ENCODE measurements at regions not wholly inside any gene's neighbourhood (a gene's known extent, or its start where the extent isn't known, plus 50 kb on each side); places are given as distances from the start of the nearest gene placed in this dataset.

GRCh38 chr1:185555743-185556142 is 178.4 kb upstream of the HMCN1 start:
- H3K4me1 ChIP-seq (ENCODE audit: control insufficient read depth in 1 of 2, insufficient read depth in 2 of 2, low read depth in 1 of 2, low read length in 1 of 2), result peaks cover 0 to 11% of the 10 kb centered on the region in 2 experiments; a peak in 2 of 4 replicates
- no peak overlapping the region for H2AFZ ChIP-seq (ENCODE audit: low read depth)
- no peaks in the 10 kb centered on the region for H3K27me3 ChIP-seq (ENCODE audit: insufficient read depth)
- no peak overlapping the region for H3K27ac ChIP-seq (ENCODE audit: low read depth in 2 of 2, low read length in 1 of 2)
- H3K36me3 ChIP-seq (replicated peaks in 1 of 2; ENCODE audit: control insufficient read depth in 1 of 2, insufficient read depth in 2 of 2, low read length in 1 of 2), result no peaks in the 10 kb centered on the region
- no peaks in the 10 kb centered on the region for H3F3A ChIP-seq (replicated peaks; ENCODE audit: insufficient read depth)
- no peak overlapping the region for H3K4me2 ChIP-seq
- no peak for DNase-seq
- no peaks in the 10 kb centered on the region for H4K20me1 ChIP-seq (ENCODE audit: insufficient read depth)
- H3K9me3 ChIP-seq, result no peaks in the 10 kb centered on the region
- H3K79me2 ChIP-seq (ENCODE audit: insufficient read depth), result no peaks in the 10 kb centered on the region
- ChIA-PET CTCF (no interaction called here), POLR2A (no interaction called here)
- H3K9ac ChIP-seq, result no peak overlapping the region
- no peak overlapping the region for H3K4me3 ChIP-seq (ENCODE audit: low read depth in 2 of 2, low read length in 1 of 2)
- no peak for TF ChIP-seq RAD21 (IDR thresholded peaks at IDR 0.05; ENCODE audit: low read length)
- TF ChIP-seq MXI1 (IDR thresholded peaks at IDR 0.05; ENCODE audit: low read depth, low read length), result no peak
- TF ChIP-seq TCF12 (IDR thresholded peaks at IDR 0.05), result no peak
- no peak for TF ChIP-seq TEAD4 (IDR thresholded peaks at IDR 0.05; ENCODE audit: borderline replicate concordance, insufficient read depth)
- no peaks in the 10 kb centered on the region for H3K9me2 ChIP-seq

- no peaks in the 10 kb centered on the region for H3F3A ChIP-seq (replicated peaks; ENCODE audit: insufficient read depth)
- no peak overlapping the region for H2AFZ ChIP-seq (ENCODE audit: low read depth)
- WGBS (ENCODE audit: low lambda C conversion rate), result 48% methylated on average over 2 of the region's 2 CpGs
These were observed 183.2 kb upstream of the HMCN1 start for GRCh38 chr1:185551008-185551407.

More at GRCh38 chr1:185551008-185551407, 183.2 kb upstream of the HMCN1 start:
- Histone ChIP-seq H3K79me2 (ENCODE audit: insufficient read depth) (no peaks in the 10 kb centered on the region), H3K9ac (no peak overlapping the region), H3K9me2 (no peaks in the 10 kb centered on the region), H3K4me3 (ENCODE audit: low read depth in 2 of 2, low read length in 1 of 2) (no peak overlapping the region), H3K4me2 (no peak overlapping the region), H3K36me3 (replicated peaks in 1 of 2; ENCODE audit: control insufficient read depth in 1 of 2, insufficient read depth in 2 of 2, low read length in 1 of 2) (no peaks in the 10 kb centered on the region), H4K20me1 (ENCODE audit: insufficient read depth) (no peaks in the 10 kb centered on the region), H3K27me3 (ENCODE audit: insufficient read depth) (no peaks in the 10 kb centered on the region), H3K27ac (ENCODE audit: low read depth in 2 of 2, low read length in 1 of 2) (no peak overlapping the region), H3K4me1 (ENCODE audit: control insufficient read depth in 1 of 2, insufficient read depth in 2 of 2, low read depth in 1 of 2, low read length in 1 of 2) (no peaks in the 10 kb centered on the region), H3K9me3 (no peaks in the 10 kb centered on the region)
- ChIA-PET POLR2A (no interaction called here), CTCF (interaction anchor here (0.9 to 1.0 kb wide), 2 partner anchors 8 to 9 kb away, joined by 3 read pairs; no protein-coding TSS in a partner anchor)
- no peak for DNase-seq
- TF ChIP-seq RCOR1 (IDR thresholded peaks at IDR 0.05; ENCODE audit: low read length), result no peak
- no peak for TF ChIP-seq GATA2 (CRISPR knock-in tag; IDR thresholded peaks at IDR 0.05)
- no peak for TF ChIP-seq ELF1 (IDR thresholded peaks at IDR 0.05)
- TF ChIP-seq CHD2 (IDR thresholded peaks at IDR 0.05; ENCODE audit: low read length, partially characterized antibody), result no peak
- TF ChIP-seq ZBTB33 (IDR thresholded peaks at IDR 0.05; ENCODE audit: borderline replicate concordance, low read depth), result no peak
- TF ChIP-seq USF2 (IDR thresholded peaks at IDR 0.05; ENCODE audit: borderline replicate concordance, low read depth, low read length), result no peak
- TF ChIP-seq MAX (IDR thresholded peaks at IDR 0.05; ENCODE audit: low read depth), result no peak
- no peak for TF ChIP-seq NRF1 (IDR thresholded peaks at IDR 0.05; ENCODE audit: low read depth, low read length)
- no peak for TF ChIP-seq SMC3 (IDR thresholded peaks at IDR 0.05; ENCODE audit: low read depth, low read length)
- TF ChIP-seq TCF12 (IDR thresholded peaks at IDR 0.05), result no peak
- TF ChIP-seq MEF2A (IDR thresholded peaks at IDR 0.05; ENCODE audit: borderline replicate concordance, low read depth), result no peak
- no peak for TF ChIP-seq TAF1 (IDR thresholded peaks at IDR 0.05; ENCODE audit: borderline replicate concordance, low read depth, low read length)
- no peak for TF ChIP-seq EZH2phosphoT487 (IDR thresholded peaks at IDR 0.05; ENCODE audit: borderline replicate concordance, low read depth)
- no peak for TF ChIP-seq GABPA (IDR thresholded peaks at IDR 0.05; ENCODE audit: low read depth)
- TF ChIP-seq PBX3 (IDR thresholded peaks at IDR 0.05), result no peak
- no peak for TF ChIP-seq USF1 (IDR thresholded peaks at IDR 0.05; ENCODE audit: borderline replicate concordance, low read depth)
- no peak for TF ChIP-seq RXRA (IDR thresholded peaks at IDR 0.05; ENCODE audit: borderline replicate concordance, low read depth)
- no peak for TF ChIP-seq REST (IDR thresholded peaks at IDR 0.05; ENCODE audit: low read depth, low read length)
- TF ChIP-seq YY1 (IDR thresholded peaks at IDR 0.05; ENCODE audit: low read depth), result no peak
